Endodermal cell (in vitro differentiated cells): ENCODE measurements at regions not wholly inside any gene's neighbourhood (a gene's known extent, or its start where the extent isn't known, plus 50 kb on each side); places are given as distances from the start of the nearest gene placed in this dataset.
A peak's percentile ranks its signal among the peaks of the same experiment; 100 is the strongest.

Experiments
- DNase-seq: peaks from one replicate; pipeline ENCODE4 v3.0.0-alpha.2; 2017
- H3K27ac ChIP-seq: 2 replicates; pipeline ENCODE4 v1.5.1; 2013; ENCODE audit warnings: mild to moderate bottlenecking, low read depth, low read length, moderate library complexity
- H3K27me3 ChIP-seq: 2 replicates; pipeline ENCODE4 v1.6.1; 2013; ENCODE audit warnings: mild to moderate bottlenecking, low read length, moderate library complexity; ENCODE audit not compliant: insufficient read depth, control insufficient read depth, poor library complexity, severe bottlenecking
- H3K36me3 ChIP-seq: 2 replicates; pipeline ENCODE4 v1.7.0; 2013; ENCODE audit warnings: mild to moderate bottlenecking, low read length, moderate library complexity; ENCODE audit not compliant: control insufficient read depth, insufficient read depth
- H3K4me1 ChIP-seq: one replicate; pipeline ENCODE4 v1.7.0; 2013; ENCODE audit warnings: low read length; ENCODE audit not compliant: control insufficient read depth, insufficient read depth
- H3K4me3 ChIP-seq: 2 replicates; pipeline ENCODE4 v1.5.1; 2013; ENCODE audit warnings: mild to moderate bottlenecking, low read length, moderate library complexity
- H3K9ac ChIP-seq: 2 replicates; pipeline ENCODE4 v1.6.1; 2013; ENCODE audit warnings: mild to moderate bottlenecking, low read length, moderate library complexity; ENCODE audit not compliant: poor library complexity, severe bottlenecking; ENCODE audit errors: extremely low read depth
- H3K9me3 ChIP-seq: 2 replicates; pipeline ENCODE4 v1.6.1; 2013; ENCODE audit warnings: mild to moderate bottlenecking, low read length, moderate library complexity; ENCODE audit not compliant: control insufficient read depth
- H3K27ac Mint-ChIP-seq: 2 replicates; pipeline ENCODE4 v1.8.0; 2020; ENCODE audit warnings: mixed read lengths
- H3K27me3 Mint-ChIP-seq: 2 replicates; pipeline ENCODE4 v1.8.0; 2021; ENCODE audit warnings: mild to moderate bottlenecking, mixed read lengths; ENCODE audit not compliant: insufficient read depth
- H3K36me3 Mint-ChIP-seq: 2 replicates; pipeline ENCODE4 v1.8.0; 2020; ENCODE audit warnings: low read depth, mixed read lengths
- H3K4me1 Mint-ChIP-seq: 2 replicates; pipeline ENCODE4 v1.8.0; 2020; ENCODE audit warnings: mixed read lengths
- H3K4me3 Mint-ChIP-seq: 2 replicates; pipeline ENCODE4 v1.8.0; 2020; ENCODE audit warnings: mild to moderate bottlenecking, moderate library complexity, mixed read lengths
- H3K9me3 Mint-ChIP-seq: 2 replicates; pipeline ENCODE4 v1.8.0; 2020; ENCODE audit warnings: mild to moderate bottlenecking, mixed read lengths
- WGBS, 2 experiments: methylation state at CpG; one replicate each; pipeline versions ENCODE4 v1.1.5 to v1.1.7; 2013; ENCODE audit warnings: missing lambda C conversion rate in 2 of 2, mixed read lengths in 1 of 2; ENCODE audit not compliant: insufficient coverage in 1 of 2, insufficient read length in 1 of 2; 5-methylcytosine and 5-hydroxymethylcytosine counted together
- TF ChIP-seq, protein P1 (sequence below): fragments of 200-600 bp; sonication (generic); conservative IDR thresholded peaks from 2 replicates; pipeline ENCODE4 v1.5.0; 2021; ENCODE audit warnings: antibody characterized with exemption, mild to moderate bottlenecking

DNA sequence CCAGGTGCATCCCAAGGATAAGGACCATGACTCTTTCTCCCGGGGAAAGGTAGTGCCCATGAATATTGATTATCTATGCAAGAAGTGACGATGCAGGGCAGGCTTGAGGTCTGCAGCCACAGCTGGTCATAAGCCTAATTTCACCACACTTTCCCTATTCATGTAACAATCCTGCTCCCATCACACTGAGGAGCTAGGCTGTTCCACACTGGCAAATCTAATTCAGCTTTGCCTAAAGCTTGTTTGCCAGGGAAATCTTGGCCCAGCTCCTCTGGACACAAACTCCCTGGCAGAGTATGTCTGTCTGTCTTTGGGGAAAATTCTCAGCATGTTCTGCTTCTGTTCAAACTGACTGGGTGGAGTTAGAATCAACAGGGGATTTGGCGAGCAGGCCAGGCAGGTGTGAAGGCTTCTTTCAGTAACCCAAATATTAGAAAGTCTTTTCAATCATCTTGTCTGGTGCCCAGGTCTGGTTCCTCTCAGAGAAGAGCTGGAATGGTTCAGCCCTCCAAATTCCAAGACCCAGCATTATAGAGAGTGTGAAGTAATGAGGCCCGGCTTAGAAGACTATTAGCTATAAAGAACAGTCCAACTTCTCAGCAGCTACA lies 88.5 kb upstream of the SPDL1 start:
- no peaks in the 10 kb centered on the region for H3K36me3 Mint-ChIP-seq
- H3K36me3 ChIP-seq: no peaks in the 10 kb centered on the region
- H3K4me1 Mint-ChIP-seq: no peaks in the 10 kb centered on the region
- H3K9me3 Mint-ChIP-seq: peaks cover under 1% of the 10 kb centered on the region
- no peak overlapping the region for H3K9ac ChIP-seq
- no peaks in the 10 kb centered on the region for H3K9me3 ChIP-seq
- DNase-seq: no peak
- H3K27me3 ChIP-seq: peaks cover 15% of the 10 kb centered on the region
- peaks cover 5% of the 10 kb centered on the region for H3K27me3 Mint-ChIP-seq
- no peaks in the 10 kb centered on the region for H3K4me1 ChIP-seq
- WGBS, 2 experiments: 92 to 95% methylated on average over 2 to 4 of the region's 4 CpGs
- no peak overlapping the region for H3K4me3 Mint-ChIP-seq
- H3K27ac ChIP-seq: no peak overlapping the region
- H3K4me3 ChIP-seq: no peak overlapping the region
- H3K27ac Mint-ChIP-seq: no peak overlapping the region
- TF ChIP-seq, protein P1, sequence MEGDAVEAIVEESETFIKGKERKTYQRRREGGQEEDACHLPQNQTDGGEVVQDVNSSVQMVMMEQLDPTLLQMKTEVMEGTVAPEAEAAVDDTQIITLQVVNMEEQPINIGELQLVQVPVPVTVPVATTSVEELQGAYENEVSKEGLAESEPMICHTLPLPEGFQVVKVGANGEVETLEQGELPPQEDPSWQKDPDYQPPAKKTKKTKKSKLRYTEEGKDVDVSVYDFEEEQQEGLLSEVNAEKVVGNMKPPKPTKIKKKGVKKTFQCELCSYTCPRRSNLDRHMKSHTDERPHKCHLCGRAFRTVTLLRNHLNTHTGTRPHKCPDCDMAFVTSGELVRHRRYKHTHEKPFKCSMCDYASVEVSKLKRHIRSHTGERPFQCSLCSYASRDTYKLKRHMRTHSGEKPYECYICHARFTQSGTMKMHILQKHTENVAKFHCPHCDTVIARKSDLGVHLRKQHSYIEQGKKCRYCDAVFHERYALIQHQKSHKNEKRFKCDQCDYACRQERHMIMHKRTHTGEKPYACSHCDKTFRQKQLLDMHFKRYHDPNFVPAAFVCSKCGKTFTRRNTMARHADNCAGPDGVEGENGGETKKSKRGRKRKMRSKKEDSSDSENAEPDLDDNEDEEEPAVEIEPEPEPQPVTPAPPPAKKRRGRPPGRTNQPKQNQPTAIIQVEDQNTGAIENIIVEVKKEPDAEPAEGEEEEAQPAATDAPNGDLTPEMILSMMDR: no peak

DNA sequence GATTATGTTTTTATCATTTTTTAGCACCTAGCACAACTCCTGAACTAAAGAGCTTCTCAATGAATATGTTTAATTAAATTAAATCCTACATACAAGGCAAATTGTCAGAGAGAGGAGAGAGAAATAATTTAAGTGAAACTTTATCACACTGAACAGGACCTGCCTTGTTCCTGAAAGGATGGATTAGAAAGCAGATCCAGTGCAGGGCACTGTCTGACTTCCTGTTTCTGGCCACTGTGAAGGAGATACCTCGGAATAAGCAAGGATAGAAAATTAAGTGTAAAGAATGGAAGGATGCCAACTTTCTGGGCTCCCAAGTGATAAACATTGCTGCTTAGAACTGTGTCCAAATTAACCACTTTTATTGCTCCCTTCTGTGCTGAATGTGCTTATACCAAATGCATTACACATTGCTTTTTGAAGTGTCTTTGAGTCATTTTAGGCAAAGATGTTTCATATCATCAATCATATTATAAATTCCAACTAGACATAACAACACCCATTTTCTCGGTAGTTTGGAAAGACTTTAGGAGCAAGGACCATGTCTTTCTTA lies 89.1 kb upstream of the SPDL1 start:
- WGBS, 2 experiments: 90 to 100% methylated on average over 2 of the region's 2 CpGs

DNA sequence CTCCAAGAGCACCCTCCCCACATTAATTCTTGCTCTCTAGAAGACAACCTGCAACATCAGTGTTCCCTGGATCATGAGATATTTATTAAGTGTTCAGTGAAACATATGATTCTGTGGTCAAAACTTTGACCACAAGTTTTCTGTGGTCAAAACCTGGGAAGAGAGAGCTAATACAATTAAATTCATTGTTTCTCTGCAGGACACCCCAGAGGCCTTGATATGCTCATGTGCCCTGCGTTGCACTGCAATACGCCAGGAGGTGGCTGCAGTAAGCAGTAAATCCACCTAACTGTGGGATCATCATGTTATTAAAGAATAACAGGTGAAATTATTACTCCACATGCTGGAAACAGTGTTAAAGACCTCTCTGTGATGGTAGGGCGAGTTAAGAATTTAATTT lies 109.3 kb upstream of the SPDL1 start:
- Histone ChIP-seq H3K4me1 (no peaks in the 10 kb centered on the region), H3K9ac (no peak overlapping the region), H3K27ac (no peak overlapping the region), H3K9me3 (peaks cover 7% of the 10 kb centered on the region), H3K27me3 (no peaks in the 10 kb centered on the region), H3K36me3 (no peaks in the 10 kb centered on the region), H3K4me3 (no peak overlapping the region)
- Mint-ChIP-seq H3K4me1 (no peaks in the 10 kb centered on the region), H3K9me3 (peaks cover 9% of the 10 kb centered on the region), H3K36me3 (no peaks in the 10 kb centered on the region), H3K27ac (no peak overlapping the region), H3K27me3 (peaks cover 6% of the 10 kb centered on the region), H3K4me3 (no peak overlapping the region)
- DNase-seq: no peak
- WGBS, 2 experiments: 78 to 95% methylated on average over 2 to 3 of the region's 3 CpGs
- TF ChIP-seq, protein P1: peak; percentile 28

More for the DNA sequence above, 89.1 kb upstream of the SPDL1 start:
- Histone ChIP-seq H3K36me3 (no peaks in the 10 kb centered on the region), H3K4me1 (no peaks in the 10 kb centered on the region), H3K4me3 (no peak overlapping the region), H3K9me3 (no peaks in the 10 kb centered on the region), H3K27me3 (peaks cover 9% of the 10 kb centered on the region), H3K9ac (no peak overlapping the region), H3K27ac (no peak overlapping the region)
- peaks cover 3% of the 10 kb centered on the region for H3K27me3 Mint-ChIP-seq
- H3K27ac Mint-ChIP-seq: no peak overlapping the region
- DNase-seq: no peak
- TF ChIP-seq, protein P1: no peak
- no peak overlapping the region for H3K4me3 Mint-ChIP-seq
- no peaks in the 10 kb centered on the region for H3K4me1 Mint-ChIP-seq
- peaks cover 3% of the 10 kb centered on the region for H3K9me3 Mint-ChIP-seq
- no peaks in the 10 kb centered on the region for H3K36me3 Mint-ChIP-seq
